Liver (tissue), 7 donors: ENCODE measurements at regions not wholly inside any gene's neighbourhood (a gene's known extent, or its start where the extent isn't known, plus 50 kb on each side); places are given as distances from the start of the nearest gene placed in this dataset.

ENCODE experiments used
- DNase-seq: peaks from one replicate; pipeline ENCODE4 v3.0.0-alpha.2; 2017; ENCODE audit warnings: low spot score
- H3K27ac ChIP-seq, 2 donors: one replicate each; pipeline ENCODE4 v1.7.0; 2013; ENCODE audit warnings: inconsistent platforms in 2 of 2, low read length in 2 of 2, control low read depth in 1 of 2, low read depth in 1 of 2, mild to moderate bottlenecking in 1 of 2
- H3K27me3 ChIP-seq, 4 donors: one replicate each; pipeline versions ENCODE4 v1.6.1 to v1.7.0; 2013; ENCODE audit warnings: low read length in 3 of 4, inconsistent platforms in 1 of 4, mild to moderate bottlenecking in 1 of 4, moderate library complexity in 1 of 4; ENCODE audit not compliant: control insufficient read depth in 4 of 4, insufficient read depth in 4 of 4
- H3K36me3 ChIP-seq, 4 donors: one replicate each; pipeline versions ENCODE4 v1.6.1 to v1.7.0; 2013; ENCODE audit warnings: low read length in 3 of 4, mild to moderate bottlenecking in 3 of 4, low read depth in 1 of 4, moderate library complexity in 1 of 4; ENCODE audit not compliant: control insufficient read depth in 4 of 4, insufficient read depth in 3 of 4
- H3K4me1 ChIP-seq, 4 donors: one replicate each; pipeline versions ENCODE4 v1.6.1 to v1.7.0; 2013; ENCODE audit warnings: low read length in 3 of 4, mild to moderate bottlenecking in 3 of 4, moderate library complexity in 1 of 4; ENCODE audit not compliant: control insufficient read depth in 4 of 4, insufficient read depth in 4 of 4
- H3K4me3 ChIP-seq, 3 donors: one replicate each; pipeline versions ENCODE4 v1.6.1 to v1.7.0; 2013; ENCODE audit warnings: low read length in 3 of 3, control low read depth in 1 of 3, low read depth in 1 of 3, mild to moderate bottlenecking in 1 of 3
- H3K9ac ChIP-seq, 2 donors: one replicate each; pipeline ENCODE4 v1.7.0; 2013; ENCODE audit warnings: low read length in 2 of 2, mild to moderate bottlenecking in 2 of 2, moderate library complexity in 2 of 2, control low read depth in 1 of 2, low read depth in 1 of 2
- H3K9me3 ChIP-seq, 4 donors: one replicate each; pipeline versions ENCODE4 v1.6.1 to v1.7.0; 2013; ENCODE audit warnings: low read length in 3 of 4; ENCODE audit not compliant: control insufficient read depth in 4 of 4
- GABPA ChIP-seq, 2 donors: IDR thresholded peaks in 1 of 2; conservative IDR thresholded peaks in 1 of 2; 2 replicates each; pipeline ENCODE4 v1.6.1; 2016; ENCODE audit warnings: antibody characterized with exemption in 2 of 2, mild to moderate bottlenecking in 1 of 2, moderate library complexity in 1 of 2
- HNF4A ChIP-seq, 2 donors: conservative IDR thresholded peaks; 2 replicates each; pipeline ENCODE4 v1.6.1; 2016; ENCODE audit warnings: antibody characterized with exemption in 2 of 2, mild to moderate bottlenecking in 2 of 2
- HNF4G ChIP-seq: IDR thresholded peaks from 2 replicates; pipeline ENCODE4 v1.6.1; 2016; ENCODE audit warnings: antibody characterized with exemption
- JUND ChIP-seq, 2 donors: IDR thresholded peaks; 2 replicates each; pipeline ENCODE4 v1.6.1; 2016; ENCODE audit warnings: antibody characterized with exemption in 2 of 2
- NR2F2 ChIP-seq: IDR thresholded peaks from 2 replicates; pipeline ENCODE4 v1.6.1; 2016; ENCODE audit warnings: antibody characterized with exemption
- RAD21 ChIP-seq, 2 donors: IDR thresholded peaks; 2 replicates each; pipeline ENCODE4 v1.6.1; 2016; ENCODE audit warnings: antibody characterized with exemption in 2 of 2, mild to moderate bottlenecking in 2 of 2
- SP1 ChIP-seq: IDR thresholded peaks from 2 replicates; pipeline ENCODE4 v1.6.1; 2018; ENCODE audit warnings: antibody characterized with exemption, mild to moderate bottlenecking
- TAF1 ChIP-seq: conservative IDR thresholded peaks from 2 replicates; pipeline ENCODE4 v1.6.1; 2016; ENCODE audit warnings: antibody characterized with exemption, mild to moderate bottlenecking
- YY1 ChIP-seq: IDR thresholded peaks from 2 replicates; pipeline ENCODE4 v1.6.1; 2016; ENCODE audit warnings: antibody characterized with exemption, mild to moderate bottlenecking
- WGBS: extraction: QIAGEN DNeasy Blood & Tissue Kit; methylation state at CpG from one replicate; pipeline ENCODE4 v1.1.7; 2013; 5-methylcytosine and 5-hydroxymethylcytosine counted together
- TF ChIP-seq, protein P1 (sequence below): IDR thresholded peaks from 2 replicates; pipeline ENCODE4 v1.6.1; 2016; ENCODE audit warnings: antibody characterized with exemption, mild to moderate bottlenecking
- TF ChIP-seq, protein P2 (sequence below): IDR thresholded peaks from 2 replicates; pipeline ENCODE4 v1.6.1; 2016; ENCODE audit warnings: antibody characterized with exemption
- TF ChIP-seq, protein P3 (sequence below): IDR thresholded peaks from 2 replicates; pipeline ENCODE4 v1.6.1; 2016; ENCODE audit warnings: antibody characterized with exemption
- TF ChIP-seq, protein P4 (sequence below): IDR thresholded peaks from 2 replicates; pipeline ENCODE4 v1.6.1; 2016; ENCODE audit warnings: antibody characterized with exemption
- donor health status: healthy.
- donor health status: healthy.
- donor health status: healthy.
- donor health status: healthy.

DNA sequence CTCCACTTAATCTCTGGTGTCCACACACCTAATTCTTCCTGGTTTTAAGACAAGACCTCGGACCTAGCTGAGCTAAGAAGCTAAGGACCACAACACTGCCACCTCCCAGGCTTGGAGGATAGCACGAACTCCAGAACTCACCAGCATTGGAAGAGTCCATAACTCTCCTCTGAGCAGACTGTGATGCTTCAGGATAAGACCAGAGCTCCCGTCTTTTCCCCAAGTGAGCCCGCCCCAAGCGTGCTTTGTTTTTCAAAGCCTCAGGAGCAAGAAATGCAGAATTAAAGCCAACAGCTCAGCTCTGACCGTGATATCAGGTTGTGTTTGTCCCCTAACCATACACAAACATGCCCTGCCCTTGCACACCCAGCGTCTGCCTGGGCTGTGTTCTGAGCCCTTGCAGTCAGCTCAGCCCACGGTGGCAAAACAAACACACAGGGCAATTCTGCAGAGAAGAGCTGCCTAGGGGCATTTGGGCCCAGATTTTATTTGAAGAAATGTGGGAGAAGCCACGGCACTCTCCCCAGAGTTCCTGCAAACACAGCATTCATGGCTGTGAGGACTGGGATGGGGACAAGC lies 145.4 kb downstream of the WDR11 start:
- Histone ChIP-seq H3K36me3 (no peaks in the 10 kb centered on the region), H3K27me3 (peaks cover 0 to 2% (median 0%) of the 10 kb centered on the region in 4 donors), H3K4me1 (no peaks in the 10 kb centered on the region), H3K4me3 (no peak overlapping the region), H3K9me3 (peaks cover 0 to 11% (median 2%) of the 10 kb centered on the region in 4 donors), H3K27ac (no peak overlapping the region), H3K9ac (no peak overlapping the region)
- WGBS: 41% methylated on average over 9 of the region's 9 CpGs
- TF ChIP-seq, protein P1, sequence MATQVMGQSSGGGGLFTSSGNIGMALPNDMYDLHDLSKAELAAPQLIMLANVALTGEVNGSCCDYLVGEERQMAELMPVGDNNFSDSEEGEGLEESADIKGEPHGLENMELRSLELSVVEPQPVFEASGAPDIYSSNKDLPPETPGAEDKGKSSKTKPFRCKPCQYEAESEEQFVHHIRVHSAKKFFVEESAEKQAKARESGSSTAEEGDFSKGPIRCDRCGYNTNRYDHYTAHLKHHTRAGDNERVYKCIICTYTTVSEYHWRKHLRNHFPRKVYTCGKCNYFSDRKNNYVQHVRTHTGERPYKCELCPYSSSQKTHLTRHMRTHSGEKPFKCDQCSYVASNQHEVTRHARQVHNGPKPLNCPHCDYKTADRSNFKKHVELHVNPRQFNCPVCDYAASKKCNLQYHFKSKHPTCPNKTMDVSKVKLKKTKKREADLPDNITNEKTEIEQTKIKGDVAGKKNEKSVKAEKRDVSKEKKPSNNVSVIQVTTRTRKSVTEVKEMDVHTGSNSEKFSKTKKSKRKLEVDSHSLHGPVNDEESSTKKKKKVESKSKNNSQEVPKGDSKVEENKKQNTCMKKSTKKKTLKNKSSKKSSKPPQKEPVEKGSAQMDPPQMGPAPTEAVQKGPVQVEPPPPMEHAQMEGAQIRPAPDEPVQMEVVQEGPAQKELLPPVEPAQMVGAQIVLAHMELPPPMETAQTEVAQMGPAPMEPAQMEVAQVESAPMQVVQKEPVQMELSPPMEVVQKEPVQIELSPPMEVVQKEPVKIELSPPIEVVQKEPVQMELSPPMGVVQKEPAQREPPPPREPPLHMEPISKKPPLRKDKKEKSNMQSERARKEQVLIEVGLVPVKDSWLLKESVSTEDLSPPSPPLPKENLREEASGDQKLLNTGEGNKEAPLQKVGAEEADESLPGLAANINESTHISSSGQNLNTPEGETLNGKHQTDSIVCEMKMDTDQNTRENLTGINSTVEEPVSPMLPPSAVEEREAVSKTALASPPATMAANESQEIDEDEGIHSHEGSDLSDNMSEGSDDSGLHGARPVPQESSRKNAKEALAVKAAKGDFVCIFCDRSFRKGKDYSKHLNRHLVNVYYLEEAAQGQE: no peak
- TF ChIP-seq, protein P2, sequence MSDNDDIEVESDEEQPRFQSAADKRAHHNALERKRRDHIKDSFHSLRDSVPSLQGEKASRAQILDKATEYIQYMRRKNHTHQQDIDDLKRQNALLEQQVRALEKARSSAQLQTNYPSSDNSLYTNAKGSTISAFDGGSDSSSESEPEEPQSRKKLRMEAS: no peak
- DNase-seq: no peak

DNA sequence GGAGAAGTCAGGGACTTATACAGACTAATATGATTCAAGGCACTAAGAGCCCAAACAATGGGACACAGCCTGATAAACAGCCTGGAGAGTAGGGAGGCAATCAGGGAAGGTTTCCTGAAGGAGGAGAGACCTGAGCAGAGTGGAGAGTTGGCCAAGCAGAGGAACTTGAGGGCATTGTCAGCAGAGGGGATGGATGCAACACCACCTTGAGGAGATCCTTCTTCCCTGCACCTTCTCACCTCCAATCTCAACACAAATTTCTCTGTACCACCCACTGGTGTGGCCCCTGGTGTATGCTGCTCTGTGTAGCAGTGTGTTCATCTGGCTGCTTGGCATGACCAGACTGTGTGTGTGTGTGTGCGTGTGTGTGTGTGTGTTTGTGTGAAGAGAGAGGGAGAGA lies 146.2 kb downstream of the WDR11 start:
- Histone ChIP-seq H3K9me3 (peaks cover 0 to 8% (median 2%) of the 10 kb centered on the region in 4 donors), H3K27me3 (peaks cover 0 to 2% (median 0%) of the 10 kb centered on the region in 4 donors), H3K27ac (no peak overlapping the region), H3K4me3 (no peak overlapping the region), H3K4me1 (no peaks in the 10 kb centered on the region), H3K36me3 (no peaks in the 10 kb centered on the region), H3K9ac (no peak overlapping the region)
- DNase-seq: no peak
- TF ChIP-seq YY1 (no peak), HNF4A (conservative IDR thresholded peaks at IDR 0.05) (no peak), SP1 (no peak), NR2F2 (no peak), TAF1 (no peak), RAD21 (IDR thresholded peaks at IDR 0.05) (no peak), GABPA (IDR thresholded peaks at IDR 0.05 in 1 of 2, conservative IDR thresholded peaks at IDR 0.05 in 1 of 2) (no peak)
- TF ChIP-seq, protein P3, sequence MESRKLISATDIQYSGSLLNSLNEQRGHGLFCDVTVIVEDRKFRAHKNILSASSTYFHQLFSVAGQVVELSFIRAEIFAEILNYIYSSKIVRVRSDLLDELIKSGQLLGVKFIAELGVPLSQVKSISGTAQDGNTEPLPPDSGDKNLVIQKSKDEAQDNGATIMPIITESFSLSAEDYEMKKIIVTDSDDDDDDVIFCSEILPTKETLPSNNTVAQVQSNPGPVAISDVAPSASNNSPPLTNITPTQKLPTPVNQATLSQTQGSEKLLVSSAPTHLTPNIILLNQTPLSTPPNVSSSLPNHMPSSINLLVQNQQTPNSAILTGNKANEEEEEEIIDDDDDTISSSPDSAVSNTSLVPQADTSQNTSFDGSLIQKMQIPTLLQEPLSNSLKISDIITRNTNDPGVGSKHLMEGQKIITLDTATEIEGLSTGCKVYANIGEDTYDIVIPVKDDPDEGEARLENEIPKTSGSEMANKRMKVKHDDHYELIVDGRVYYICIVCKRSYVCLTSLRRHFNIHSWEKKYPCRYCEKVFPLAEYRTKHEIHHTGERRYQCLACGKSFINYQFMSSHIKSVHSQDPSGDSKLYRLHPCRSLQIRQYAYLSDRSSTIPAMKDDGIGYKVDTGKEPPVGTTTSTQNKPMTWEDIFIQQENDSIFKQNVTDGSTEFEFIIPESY: no peak
- TF ChIP-seq, protein P2: no peak
- WGBS: 77% methylated on average over 1 of the region's 1 CpG

DNA sequence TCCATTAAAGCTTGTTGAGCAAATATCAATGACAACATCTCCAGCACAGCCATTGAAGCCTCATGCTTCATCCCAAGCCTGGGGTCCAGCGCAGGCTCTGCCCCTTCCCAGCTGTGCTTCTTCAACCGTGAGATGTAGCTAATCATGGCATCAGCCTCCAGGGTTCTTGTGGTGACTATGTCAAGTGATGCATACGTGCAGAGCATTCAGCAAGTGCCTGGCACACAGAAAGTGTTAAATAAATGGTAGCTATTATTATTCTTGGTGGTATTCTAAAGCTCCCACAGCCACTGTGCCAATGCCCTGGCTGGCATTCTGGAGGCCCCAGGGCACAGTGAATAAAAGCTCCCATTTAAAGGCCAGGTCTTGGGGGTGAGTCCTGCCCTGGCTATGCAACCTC lies 146.6 kb downstream of the WDR11 start:
- H3K27me3 ChIP-seq: peaks cover 0 to 2% (median 0%) of the 10 kb centered on the region in 4 donors
- 85% methylated on average over 3 of the region's 3 CpGs for WGBS
- H3K9me3 ChIP-seq: peaks cover 0 to 8% (median 2%) of the 10 kb centered on the region in 4 donors
- no peak overlapping the region for H3K27ac ChIP-seq
- DNase-seq: no peak
- H3K36me3 ChIP-seq: no peaks in the 10 kb centered on the region
- no peak overlapping the region for H3K9ac ChIP-seq
- no peaks in the 10 kb centered on the region for H3K4me1 ChIP-seq
- H3K4me3 ChIP-seq: no peak overlapping the region
- TF ChIP-seq, protein P4, sequence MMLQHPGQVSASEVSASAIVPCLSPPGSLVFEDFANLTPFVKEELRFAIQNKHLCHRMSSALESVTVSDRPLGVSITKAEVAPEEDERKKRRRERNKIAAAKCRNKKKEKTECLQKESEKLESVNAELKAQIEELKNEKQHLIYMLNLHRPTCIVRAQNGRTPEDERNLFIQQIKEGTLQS: no peak
- TF ChIP-seq HNF4G: no peak
- TF ChIP-seq, protein P2: no peak
- TF ChIP-seq JUND (IDR thresholded peaks at IDR 0.05): no peak
- no peak for TF ChIP-seq TAF1
- TF ChIP-seq, protein P1: no peak
- TF ChIP-seq, protein P3: no peak
- no peak for TF ChIP-seq GABPA (IDR thresholded peaks at IDR 0.05 in 1 of 2, conservative IDR thresholded peaks at IDR 0.05 in 1 of 2)
- TF ChIP-seq RAD21 (IDR thresholded peaks at IDR 0.05): no peak
- TF ChIP-seq YY1: no peak
